ENCODE measurements at regions not wholly inside any gene's neighbourhood (a gene's known extent, or its start where the extent isn't known, plus 50 kb on each side); places are given as distances from the start of the nearest gene placed in this dataset.
"Not testable (repeated sequence)": the region's sequence is repeated elsewhere in the genome, so short reads cannot be mapped to it uniquely, and the experiment has no call there.

DNA sequence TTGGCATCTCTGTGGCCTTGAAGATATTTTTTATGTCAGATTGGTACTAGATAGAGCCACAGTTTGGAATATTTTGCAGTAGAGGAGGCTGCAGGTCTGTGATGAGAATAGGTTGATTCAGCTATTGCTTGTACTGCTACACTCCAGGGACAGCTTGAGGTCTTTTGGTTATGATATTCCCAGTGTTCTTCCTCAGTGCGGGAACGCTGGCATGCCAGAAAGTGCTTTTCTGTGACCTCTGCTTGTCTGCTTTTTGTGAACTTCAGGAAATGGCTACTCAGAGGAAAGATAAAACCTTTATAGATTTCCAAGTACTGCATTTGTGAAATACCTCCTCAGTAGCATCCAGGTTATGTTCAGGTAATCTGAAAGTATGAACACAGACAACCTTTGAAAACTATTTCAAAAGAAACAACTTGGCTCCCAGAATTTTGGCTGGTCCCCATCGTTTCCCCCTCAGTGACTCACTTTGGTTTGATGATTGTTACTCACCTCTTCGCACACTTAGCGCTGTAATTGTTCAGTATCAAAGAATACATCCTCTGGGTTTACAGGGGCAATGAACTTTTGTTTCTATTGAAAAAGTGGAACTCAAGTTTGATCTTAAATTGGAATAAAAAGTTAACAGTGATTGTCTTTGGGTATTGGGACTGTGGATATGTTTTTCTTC, 191.4 kb downstream of the HIPK3 start:
- Mint-ChIP-seq H3K4me3 (no peak overlapping the region), H3K9me3 (peaks cover 7% of the 10 kb centered on the region), H3K36me3 (peaks cover 3% of the 10 kb centered on the region), H3K27me3 (peaks cover 9% of the 10 kb centered on the region), H3K4me1 (peaks cover 5% of the 10 kb centered on the region), H3K27ac (no peak overlapping the region)
- no peak for DNase-seq
- POLR2A ChIA-PET = no interaction called here
- no peak for ATAC-seq (ENCODE audit: low read depth)

DNA sequence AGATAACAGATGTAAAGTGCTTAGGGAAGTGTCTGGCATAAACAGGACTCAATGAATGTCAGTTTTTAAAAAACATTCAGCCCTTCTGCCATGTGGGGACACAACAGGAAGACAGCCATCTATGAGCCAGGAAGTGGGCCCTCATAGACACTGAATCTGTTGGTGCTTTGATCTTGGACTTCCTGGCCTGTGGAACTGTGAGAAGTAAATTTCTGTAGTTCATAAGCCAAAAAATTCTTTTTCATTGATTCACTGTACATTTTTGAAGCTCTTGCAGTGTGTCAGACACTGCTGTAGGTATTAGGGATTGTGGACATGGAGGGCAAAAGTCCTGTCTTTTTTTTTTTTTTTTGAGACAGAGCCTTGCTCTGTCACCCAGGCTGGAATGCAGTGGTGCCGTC, 188.6 kb downstream of the HIPK3 start:
- Mint-ChIP-seq H3K27me3 (peaks cover 7% of the 10 kb centered on the region), H3K36me3 (peaks cover 3% of the 10 kb centered on the region), H3K27ac (no peak overlapping the region), H3K4me3 (no peak overlapping the region), H3K4me1 (peaks cover 5% of the 10 kb centered on the region), H3K9me3 (peaks cover 7% of the 10 kb centered on the region)
- no peak for ATAC-seq (ENCODE audit: low read depth)
- POLR2A ChIA-PET = no interaction called here
- DNase-seq = no peak

DNA sequence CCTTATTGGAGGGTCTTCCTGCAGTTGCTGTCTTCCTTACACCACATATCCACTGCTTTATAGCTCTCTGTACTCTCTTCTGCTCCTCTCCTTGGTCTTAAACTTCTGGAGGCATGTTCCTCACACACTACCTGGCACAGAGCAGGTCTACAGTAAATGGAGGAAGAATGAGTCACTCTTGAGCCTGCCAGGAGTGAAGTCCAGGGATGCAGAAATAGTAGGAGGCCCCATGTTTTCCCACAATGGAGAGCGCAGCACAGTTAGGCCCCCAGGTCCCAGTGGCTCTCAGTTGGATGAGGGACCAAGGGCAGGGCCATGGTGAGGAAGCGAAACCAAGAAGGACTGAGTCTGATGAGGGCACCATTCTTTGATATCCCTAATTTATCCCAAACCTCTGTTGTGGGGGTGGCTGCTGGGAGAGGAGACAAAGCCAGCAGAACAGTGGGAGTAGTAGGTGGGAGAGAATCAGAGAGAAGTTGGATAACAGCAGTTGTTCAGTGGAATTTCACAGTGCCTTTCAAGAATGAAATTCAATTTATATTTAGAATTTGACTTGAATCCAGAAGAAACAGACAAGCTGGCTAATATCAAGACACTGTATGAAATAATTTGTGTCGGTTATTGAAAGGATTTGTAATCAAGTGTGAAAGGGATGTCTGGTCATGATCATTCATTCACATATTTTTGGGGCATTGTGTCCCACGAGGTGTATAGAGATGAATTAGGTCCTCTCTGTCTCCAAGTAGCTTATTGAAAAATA, 187.8 kb downstream of the HIPK3 start:
- H3K9me3 Mint-ChIP-seq = peaks cover 7% of the 10 kb centered on the region
- H3K27ac Mint-ChIP-seq = no peak overlapping the region
- POLR2A ChIA-PET = no interaction called here
- peaks cover 3% of the 10 kb centered on the region for H3K36me3 Mint-ChIP-seq
- H3K4me3 Mint-ChIP-seq = no peak overlapping the region
- H3K4me1 Mint-ChIP-seq = peaks cover 5% of the 10 kb centered on the region
- no peak for DNase-seq
- peaks cover 7% of the 10 kb centered on the region for H3K27me3 Mint-ChIP-seq
- no peak for ATAC-seq (ENCODE audit: low read depth)

DNA sequence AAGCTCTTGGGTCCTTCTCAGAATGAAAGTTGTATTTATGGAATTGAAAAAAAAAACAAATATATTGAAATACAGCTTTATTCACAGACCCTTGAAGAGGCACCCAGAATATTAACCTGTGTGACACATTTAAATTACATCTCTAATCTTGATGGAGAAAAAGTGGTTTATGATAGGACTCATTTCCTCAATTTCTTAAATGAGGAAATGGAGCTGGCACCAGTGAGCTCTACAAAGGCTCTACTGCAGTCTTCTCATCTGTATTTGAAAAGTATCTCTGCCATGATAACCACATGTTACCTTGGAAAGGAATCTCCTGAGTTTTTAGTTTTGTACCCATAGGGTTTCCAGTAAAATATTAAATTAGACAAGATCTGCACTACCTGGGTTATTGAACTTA, 186.5 kb downstream of the HIPK3 start:
- Mint-ChIP-seq H3K4me1 (peaks cover 5% of the 10 kb centered on the region), H3K4me3 (no peak overlapping the region)
- POLR2A ChIA-PET = no interaction called here

DNA sequence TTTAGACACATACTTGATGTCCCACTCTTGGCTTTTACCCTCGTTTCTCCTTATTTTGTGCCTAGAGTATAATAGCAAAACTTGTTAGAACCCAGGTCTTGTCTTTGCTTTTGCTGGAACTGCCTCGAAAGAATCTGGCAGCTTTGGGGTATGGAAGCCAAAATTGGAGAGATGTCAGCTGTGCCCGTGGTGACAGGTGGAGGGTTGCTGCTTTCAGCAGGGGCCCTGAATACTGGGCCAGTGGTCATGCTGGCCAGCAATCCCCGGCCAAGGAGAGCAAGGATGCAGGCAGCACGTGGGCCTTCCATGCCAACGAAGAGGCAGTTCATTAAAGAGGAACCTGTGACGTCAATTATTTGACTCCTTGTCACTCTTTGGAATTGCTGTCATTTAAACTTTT, 181.1 kb downstream of the HIPK3 start:
- ATAC-seq (ENCODE audit: low read depth) (no peak), DNase-seq (no peak)
- Mint-ChIP-seq H3K9me3 (peaks cover 6% of the 10 kb centered on the region), H3K4me1 (no peaks in the 10 kb centered on the region), H3K36me3 (no peaks in the 10 kb centered on the region), H3K4me3 (no peak overlapping the region), H3K27ac (no peak overlapping the region), H3K27me3 (peaks cover 14% of the 10 kb centered on the region)
- POLR2A ChIA-PET = interaction anchor here (0.6 kb wide), 1 partner anchor 297 kb away, joined by 3 read pairs; no protein-coding TSS in a partner anchor

More for the DNA sequence above, 186.5 kb downstream of the HIPK3 start:
- ATAC-seq (ENCODE audit: low read depth) (no peak), DNase-seq (no peak)
- peaks cover 4% of the 10 kb centered on the region for H3K27me3 Mint-ChIP-seq
- no peak overlapping the region for H3K27ac Mint-ChIP-seq
- peaks cover 3% of the 10 kb centered on the region for H3K36me3 Mint-ChIP-seq
- H3K9me3 Mint-ChIP-seq = peaks cover 7% of the 10 kb centered on the region

DNA sequence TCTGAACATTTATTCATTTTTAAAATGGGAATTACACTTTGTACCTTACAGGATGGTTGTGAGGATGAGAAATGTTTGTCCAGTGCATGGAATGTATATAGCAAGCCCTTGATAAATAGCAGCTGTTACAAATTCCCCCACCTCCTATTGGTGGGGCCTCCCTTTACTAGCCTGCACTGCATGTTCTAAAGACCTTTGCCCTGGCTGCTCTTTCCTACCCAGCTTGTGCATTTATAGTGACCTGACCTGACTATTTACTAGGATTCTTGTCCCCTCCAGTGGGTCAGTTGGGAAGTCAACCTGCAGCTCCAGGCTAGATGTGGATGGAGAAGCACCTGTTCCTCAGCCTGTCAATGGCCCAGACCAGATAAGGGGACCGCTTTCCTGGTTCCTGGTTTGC, 180.3 kb downstream of the HIPK3 start:
- Mint-ChIP-seq H3K4me3 (no peak overlapping the region), H3K36me3 (no peaks in the 10 kb centered on the region), H3K9me3 (peaks cover 7% of the 10 kb centered on the region), H3K4me1 (no peaks in the 10 kb centered on the region), H3K27me3 (peaks cover 11% of the 10 kb centered on the region), H3K27ac (no peak overlapping the region)
- ATAC-seq (ENCODE audit: low read depth) = no peak
- DNase-seq = no peak
- POLR2A ChIA-PET = no interaction called here

DNA sequence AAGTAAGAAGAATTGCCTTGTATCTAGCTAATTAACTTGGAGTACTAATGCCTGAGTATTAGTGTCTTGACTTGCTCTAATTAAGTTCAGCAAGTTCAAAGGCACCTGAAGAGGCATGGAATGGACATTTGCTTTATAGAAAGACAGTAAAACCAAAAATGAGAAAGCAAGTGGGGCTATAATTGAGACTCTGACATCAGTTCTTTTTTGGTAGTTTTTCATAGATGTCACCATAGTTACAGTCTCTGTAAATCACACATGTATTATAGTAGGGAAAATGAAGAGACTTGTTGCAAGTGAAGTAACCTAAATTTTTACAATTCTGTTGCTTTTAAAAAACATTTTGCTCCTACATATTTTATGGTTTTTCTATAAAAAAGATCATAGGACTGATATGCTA, 178.0 kb downstream of the HIPK3 start:
- Mint-ChIP-seq H3K27ac (no peak overlapping the region), H3K4me3 (no peak overlapping the region), H3K27me3 (peaks cover 11% of the 10 kb centered on the region), H3K36me3 (no peaks in the 10 kb centered on the region), H3K9me3 (peaks cover 7% of the 10 kb centered on the region), H3K4me1 (no peaks in the 10 kb centered on the region)
- POLR2A ChIA-PET = interaction anchor here (0.6 kb wide), 1 partner anchor 352 kb away, joined by 3 read pairs; no protein-coding TSS in a partner anchor
- no peak for DNase-seq
- ATAC-seq (ENCODE audit: low read depth) = no peak

DNA sequence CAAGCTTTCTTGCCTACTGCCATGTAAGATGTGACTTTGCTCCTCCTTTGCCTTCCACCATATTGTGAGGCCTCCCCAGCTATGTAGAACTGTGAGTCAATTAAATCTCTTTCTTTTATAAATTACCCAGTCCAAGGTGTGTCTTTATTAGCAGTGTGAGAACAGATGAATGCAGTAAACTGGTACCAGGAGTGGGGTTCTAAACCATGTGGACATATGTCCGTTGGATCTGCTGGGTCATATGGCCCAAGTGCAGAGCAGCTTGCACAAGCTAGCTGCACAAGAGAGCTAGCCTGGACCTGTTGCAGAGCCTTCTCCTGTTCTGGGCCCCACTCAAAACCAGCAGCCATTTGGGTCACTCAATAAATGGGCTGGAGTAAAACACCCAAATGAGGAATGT, 177.1 kb downstream of the HIPK3 start:
- Mint-ChIP-seq H3K27me3 (peaks cover 14% of the 10 kb centered on the region), H3K4me3 (no peak overlapping the region), H3K36me3 (no peaks in the 10 kb centered on the region), H3K27ac (no peak overlapping the region), H3K4me1 (no peaks in the 10 kb centered on the region), H3K9me3 (peaks cover 8% of the 10 kb centered on the region)
- POLR2A ChIA-PET = no interaction called here
- no peak for ATAC-seq (ENCODE audit: low read depth)
- DNase-seq = no peak

DNA sequence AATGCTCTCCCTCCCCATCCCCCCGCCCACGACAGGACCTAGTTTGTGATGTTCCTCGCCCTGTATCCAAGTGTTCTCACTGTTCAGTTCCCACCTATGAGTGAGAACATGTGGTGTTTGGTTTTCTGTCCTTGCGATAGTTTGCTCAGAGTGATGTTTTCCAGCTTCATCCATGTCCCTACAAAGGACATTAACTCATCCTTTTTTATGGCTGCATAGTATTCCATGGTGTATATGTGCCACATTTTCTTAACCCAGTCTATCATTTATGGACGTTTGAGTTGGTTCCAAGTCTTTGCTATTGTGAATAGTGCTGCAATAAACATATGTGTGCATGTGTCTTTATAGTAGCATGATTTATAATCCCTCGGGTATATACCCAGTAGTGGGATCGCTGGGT, 171.3 kb downstream of the HIPK3 start:
- H3K27ac Mint-ChIP-seq; H3K4me3 Mint-ChIP-seq; H3K36me3 Mint-ChIP-seq; ATAC-seq (ENCODE audit: low read depth); H3K9me3 Mint-ChIP-seq; DNase-seq; POLR2A ChIA-PET; H3K4me1 Mint-ChIP-seq: not testable (repeated sequence)
- H3K27me3 Mint-ChIP-seq = peaks cover 15% of the 10 kb centered on the region

DNA sequence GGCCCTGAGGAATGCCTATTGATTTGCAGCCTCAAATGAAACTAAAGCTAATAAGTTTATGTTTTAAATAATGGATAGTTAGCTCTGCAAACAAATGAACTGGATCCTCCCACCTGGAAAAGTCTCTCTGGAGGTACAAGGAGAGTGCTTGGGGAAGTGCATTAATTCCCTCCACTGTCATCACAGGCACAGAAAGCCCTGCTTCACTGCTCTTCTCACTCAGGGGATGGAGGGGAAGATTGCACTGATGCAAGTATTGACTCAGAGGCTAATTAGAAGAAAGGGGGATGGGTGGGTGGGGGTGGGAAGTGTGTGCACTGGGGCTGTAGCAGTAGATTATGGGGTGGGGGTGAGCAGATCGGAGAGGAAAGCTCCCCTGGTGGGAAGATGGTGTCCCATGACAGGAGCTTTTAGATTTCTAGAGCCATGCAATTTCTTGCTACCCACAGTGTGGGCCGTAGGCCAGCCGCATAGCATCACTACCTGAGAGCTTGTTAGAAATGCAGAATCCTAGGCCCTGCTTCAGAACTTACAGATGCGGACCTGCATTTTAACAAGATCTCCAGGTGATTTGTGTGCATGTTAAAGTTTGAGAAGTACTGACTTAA, 163.9 kb downstream of the HIPK3 start:
- ATAC-seq (ENCODE audit: low read depth) (no peak), DNase-seq (no peak)
- POLR2A ChIA-PET = no interaction called here
- Mint-ChIP-seq H3K27me3 (peaks cover 13% of the 10 kb centered on the region), H3K4me1 (no peaks in the 10 kb centered on the region), H3K36me3 (no peaks in the 10 kb centered on the region), H3K9me3 (no peaks in the 10 kb centered on the region), H3K27ac (no peak overlapping the region), H3K4me3 (no peak overlapping the region)

DNA sequence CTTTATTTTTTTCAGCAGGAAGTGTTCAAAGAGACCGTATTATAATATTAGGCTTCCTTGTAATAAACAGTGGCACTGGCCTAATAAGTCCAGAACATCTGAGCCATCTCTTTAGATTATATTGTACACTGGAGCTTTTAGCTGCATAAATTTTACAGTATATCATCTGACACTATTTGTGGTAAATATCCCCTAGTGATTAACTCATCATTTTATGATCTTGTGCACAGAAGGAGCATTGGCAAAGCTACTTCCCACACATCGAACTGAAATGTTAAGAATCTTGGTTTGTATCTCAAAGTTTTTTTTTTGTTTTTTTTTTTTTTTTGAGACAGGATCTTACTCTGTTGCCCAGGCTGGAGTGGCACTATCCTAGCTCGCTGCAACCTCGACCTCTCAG, 162.7 kb downstream of the HIPK3 start:
- Mint-ChIP-seq H3K27ac (no peak overlapping the region), H3K4me1 (no peaks in the 10 kb centered on the region), H3K9me3 (no peaks in the 10 kb centered on the region), H3K27me3 (peaks cover 11% of the 10 kb centered on the region), H3K4me3 (no peak overlapping the region), H3K36me3 (no peaks in the 10 kb centered on the region)
- ATAC-seq (ENCODE audit: low read depth) (no peak), DNase-seq (no peak)
- POLR2A ChIA-PET = interaction anchor here (0.6 kb wide), 1 partner anchor 220 kb away, joined by 6 read pairs; no protein-coding TSS in a partner anchor

DNA sequence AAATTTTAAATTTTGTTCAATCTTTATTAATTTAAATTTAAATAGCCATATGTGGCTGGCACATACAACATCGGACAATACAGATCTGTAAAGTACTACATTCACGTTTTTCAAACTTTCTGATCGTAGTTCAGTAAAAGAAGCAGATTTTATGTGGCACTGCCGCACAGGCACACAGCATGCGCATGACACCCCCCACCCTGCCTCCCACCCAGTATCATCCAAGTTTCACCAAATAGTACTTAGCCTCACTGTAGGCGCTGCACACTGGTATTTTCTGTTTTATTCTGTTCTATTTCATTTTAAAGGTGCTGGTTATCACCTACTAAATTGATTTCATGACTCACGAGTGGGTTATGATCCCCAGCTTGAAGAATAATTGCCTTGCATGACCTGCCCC, 159.9 kb downstream of the HIPK3 start:
- no peaks in the 10 kb centered on the region for H3K9me3 Mint-ChIP-seq
- peaks cover 6% of the 10 kb centered on the region for H3K27me3 Mint-ChIP-seq
- no peak overlapping the region for H3K4me3 Mint-ChIP-seq
- H3K4me1 Mint-ChIP-seq = no peaks in the 10 kb centered on the region
- H3K36me3 Mint-ChIP-seq = no peaks in the 10 kb centered on the region
- H3K27ac Mint-ChIP-seq = no peak overlapping the region
- DNase-seq (no peak), ATAC-seq (ENCODE audit: low read depth) (no peak)
- POLR2A ChIA-PET = no interaction called here

DNA sequence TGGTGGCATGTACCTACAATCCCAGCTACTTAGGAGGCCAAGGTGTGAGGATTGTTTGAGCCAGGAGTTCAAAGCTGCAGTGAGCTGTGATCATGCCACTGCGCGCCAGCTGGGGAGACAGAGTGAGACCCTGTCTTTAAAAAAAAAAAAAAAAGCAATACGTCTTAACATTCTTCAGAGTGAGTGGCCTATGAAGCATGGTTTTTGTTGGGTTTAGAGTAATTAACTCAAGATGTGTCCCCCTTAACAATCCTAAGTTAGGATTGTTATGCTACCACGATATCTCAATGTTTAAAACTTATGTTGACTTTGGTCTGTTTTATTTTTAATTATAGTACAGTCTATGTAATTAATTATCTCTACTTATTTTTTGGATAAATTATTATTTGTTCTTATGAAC, 156.1 kb downstream of the HIPK3 start:
- Mint-ChIP-seq H3K27me3 (peaks cover 15% of the 10 kb centered on the region), H3K9me3 (no peaks in the 10 kb centered on the region), H3K4me3 (no peak overlapping the region), H3K27ac (no peak overlapping the region), H3K36me3 (no peaks in the 10 kb centered on the region), H3K4me1 (no peaks in the 10 kb centered on the region)
- ATAC-seq (ENCODE audit: low read depth) (no peak), DNase-seq (no peak)
- POLR2A ChIA-PET = no interaction called here

DNA sequence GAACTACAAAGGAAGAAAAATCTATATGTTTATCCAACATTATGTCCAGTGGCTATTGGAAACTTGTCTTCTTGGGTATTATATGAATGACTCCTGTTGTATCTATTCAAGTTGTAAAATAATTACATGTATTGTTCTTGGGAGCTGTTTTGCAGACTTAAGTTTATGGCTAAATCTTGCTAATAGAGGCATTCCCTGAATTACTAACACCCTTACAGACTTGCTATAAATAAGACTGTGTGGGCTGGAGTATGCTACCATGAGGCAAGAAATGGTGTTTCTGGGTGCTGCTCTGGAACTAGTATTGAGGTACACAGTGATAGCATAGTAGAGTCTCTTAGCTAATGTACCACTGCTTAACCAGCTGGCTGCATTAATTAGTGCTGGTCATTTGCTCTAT, 155.1 kb downstream of the HIPK3 start:
- H3K4me1 Mint-ChIP-seq = no peaks in the 10 kb centered on the region
- H3K36me3 Mint-ChIP-seq = no peaks in the 10 kb centered on the region
- H3K4me3 Mint-ChIP-seq = no peak overlapping the region
- no peak for DNase-seq
- H3K9me3 Mint-ChIP-seq = no peaks in the 10 kb centered on the region
- POLR2A ChIA-PET = no interaction called here
- H3K27ac Mint-ChIP-seq = no peak overlapping the region
- no peak for ATAC-seq (ENCODE audit: low read depth)
- H3K27me3 Mint-ChIP-seq = peaks cover 14% of the 10 kb centered on the region
